GM23248 (cell line): ENCODE measurements at regions not wholly inside any gene's neighbourhood (a gene's known extent, or its start where the extent isn't known, plus 50 kb on each side); places are given as distances from the start of the nearest gene placed in this dataset. TPM values are rescaled to one million over a fixed set of nuclear protein-coding genes. Genes with fewer than 3 reads are reported as not detected.
"Not testable (repeated sequence)": the region's sequence is repeated elsewhere in the genome, so short reads cannot be mapped to it uniquely, and the experiment has no call there.

Source experiments
- DNase-seq: peaks from one replicate; pipeline ENCODE4 v3.0.0-alpha.2; 2015
- H2AFZ ChIP-seq: fragments of 200-600 bp; sonication (generic); 2 replicates; pipeline ENCODE4 v1.6.1; 2016; ENCODE audit warnings: antibody characterized with exemption
- H3F3A ChIP-seq: fragments of 200-600 bp; sonication (generic); 2 replicates; pipeline ENCODE4 v1.6.1; 2016; ENCODE audit warnings: mild to moderate bottlenecking, antibody characterized with exemption, mixed run types; ENCODE audit not compliant: insufficient read depth
- H3K27ac ChIP-seq: fragments of 200-600 bp; sonication (generic); 2 replicates; pipeline ENCODE4 v1.5.1; 2016; ENCODE audit warnings: mild to moderate bottlenecking
- H3K27me3 ChIP-seq: fragments of 200-600 bp; sonication (generic); replicated peaks from 2 replicates; pipeline ENCODE4 v1.6.1; 2016; ENCODE audit warnings: mild to moderate bottlenecking; ENCODE audit not compliant: insufficient read depth
- H3K36me3 ChIP-seq: fragments of 200-600 bp; sonication (generic); 2 replicates; pipeline ENCODE4 v1.6.1; 2016; ENCODE audit warnings: low read depth, mild to moderate bottlenecking
- H3K4me1 ChIP-seq: fragments of 200-600 bp; sonication (generic); 2 replicates; pipeline ENCODE4 v1.6.1; 2016; ENCODE audit warnings: mild to moderate bottlenecking; ENCODE audit not compliant: insufficient read depth
- H3K4me2 ChIP-seq: fragments of 200-600 bp; sonication (generic); one replicate; pipeline ENCODE4 v1.6.1; 2016; ENCODE audit warnings: mild to moderate bottlenecking; ENCODE audit not compliant: unreplicated experiment
- H3K4me3 ChIP-seq: fragments of 200-600 bp; sonication (generic); 2 replicates; pipeline ENCODE4 v1.5.1; 2016; ENCODE audit warnings: mild to moderate bottlenecking
- H3K79me2 ChIP-seq: fragments of 200-600 bp; sonication (generic); 2 replicates; pipeline ENCODE4 v1.6.1; 2016; ENCODE audit warnings: mild to moderate bottlenecking; ENCODE audit not compliant: insufficient read depth
- H3K9ac ChIP-seq: fragments of 200-600 bp; sonication (generic); 2 replicates; pipeline ENCODE4 v1.6.1; 2016; ENCODE audit warnings: mild to moderate bottlenecking
- H3K9me2 ChIP-seq: fragments of 200-600 bp; sonication (generic); 2 replicates; pipeline ENCODE4 v1.6.1; 2016; ENCODE audit warnings: mixed run types, mild to moderate bottlenecking, moderate library complexity; ENCODE audit not compliant: insufficient read depth
- H3K9me3 ChIP-seq: fragments of 200-600 bp; sonication (generic); one replicate; pipeline ENCODE4 v1.6.1; 2017; ENCODE audit warnings: low read depth
- H4K20me1 ChIP-seq: fragments of 200-600 bp; sonication (generic); 2 replicates; pipeline ENCODE4 v1.6.0; 2016; ENCODE audit not compliant: insufficient read depth
- WGBS, 2 experiments: methylation state at CpG; one replicate each; pipeline ENCODE4 v1.1.6; 2015 to 2017; ENCODE audit warnings: low lambda C conversion rate in 2 of 2, low coverage in 1 of 2; ENCODE audit errors: missing lambda C conversion rate in 2 of 2; 5-methylcytosine and 5-hydroxymethylcytosine counted together
- in situ Hi-C: fragments of 300-500 bp; cut with MboI; formaldehyde crosslinking; loops from 2 replicates; pipeline ENCODE4 v1.15.0; 2020
- small RNA-seq: library from RNA; depleted of rRNA; stranded (forward); fragments of <200 nt; gene quantifications from one replicate; pipeline ENCODE3, GENCODE V24; 2014; ENCODE audit warnings: low read depth, low replicate concordance

DNA sequence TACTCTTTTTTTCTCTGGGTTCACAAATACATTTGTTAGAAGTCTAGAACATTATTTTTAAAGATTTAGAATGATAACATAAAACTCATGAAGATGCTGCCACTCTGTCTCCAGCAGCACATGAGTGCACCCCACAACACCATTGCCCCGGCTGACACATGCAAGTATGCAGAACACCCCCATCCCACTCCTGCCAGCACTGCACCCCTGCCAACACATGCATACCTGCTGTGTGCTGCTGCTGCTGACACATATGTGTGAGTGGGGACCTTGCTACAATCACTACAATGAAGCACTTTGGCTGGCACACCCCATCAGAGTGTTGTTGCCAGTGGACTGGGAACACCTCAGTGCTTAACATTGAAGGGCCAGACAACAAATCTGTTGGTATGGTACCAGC lies 2953.6 kb upstream of the TEKT4 start:
- 29 to 50% methylated on average over 1 of the region's 1 CpG for WGBS, 2 experiments

More for the DNA sequence above, 2953.6 kb upstream of the TEKT4 start:
- H3K79me2 ChIP-seq, H3K27ac ChIP-seq, H3K4me2 ChIP-seq, H3K4me1 ChIP-seq, H3K9me3 ChIP-seq, H3K36me3 ChIP-seq, H3K9ac ChIP-seq, H3K4me3 ChIP-seq, H4K20me1 ChIP-seq, in situ Hi-C loops, H2AFZ ChIP-seq, H3K9me2 ChIP-seq, H3F3A ChIP-seq, DNase-seq, H3K27me3 ChIP-seq: not testable (repeated sequence)

Small RNA genes lying in the stretch of these regions (small RNA-seq; reads per million reads assigned to genes)
- not detected for gene AC127391.1
